ENCODE measurements at regions not wholly inside any gene's neighbourhood (a gene's known extent, or its start where the extent isn't known, plus 50 kb on each side); places are given as distances from the start of the nearest gene placed in this dataset.

GRCh38 chr19:29001141-29001581 is 211.8 kb downstream of the UQCRFS1 start:
- TF ChIP-seq CTCF (IDR thresholded peaks at IDR 0.05): no peak
- TF ChIP-seq POLR2A (IDR thresholded peaks at IDR 0.05): no peak

All from heart left ventricle (tissue), 13 donors.